GM21825 (cell line): ENCODE measurements at regions not wholly inside any gene's neighbourhood (a gene's known extent, or its start where the extent isn't known, plus 50 kb on each side); places are given as distances from the start of the nearest gene placed in this dataset.

Experiments used
- ATAC-seq: cut with Tn5 transposase; IDR thresholded peaks from one replicate; pipeline ENCODE4 v1.9.1; 2021; ENCODE audit warnings: mild to moderate bottlenecking, moderate library complexity; ENCODE audit not compliant: unreplicated experiment

DNA sequence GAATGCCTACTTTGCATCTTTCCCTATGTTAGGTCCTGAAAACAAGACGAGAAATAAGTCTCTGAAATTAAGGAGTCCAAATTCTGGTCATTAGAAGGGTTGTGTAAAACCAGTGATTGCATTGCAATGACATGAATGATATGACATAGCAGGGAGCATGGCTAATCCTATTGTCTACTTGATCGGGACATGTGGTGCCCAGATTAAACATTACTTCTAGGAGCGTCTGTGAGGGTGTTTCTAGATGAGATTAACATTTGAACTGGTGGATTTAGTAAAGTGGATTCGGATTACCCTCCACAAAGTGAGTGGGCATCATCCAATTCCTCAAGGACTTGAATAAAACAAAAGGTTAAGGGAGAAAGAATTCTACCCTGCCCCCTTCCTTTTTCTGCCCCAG is 434.9 kb upstream of the KLF6 start:
- no peak for ATAC-seq

DNA sequence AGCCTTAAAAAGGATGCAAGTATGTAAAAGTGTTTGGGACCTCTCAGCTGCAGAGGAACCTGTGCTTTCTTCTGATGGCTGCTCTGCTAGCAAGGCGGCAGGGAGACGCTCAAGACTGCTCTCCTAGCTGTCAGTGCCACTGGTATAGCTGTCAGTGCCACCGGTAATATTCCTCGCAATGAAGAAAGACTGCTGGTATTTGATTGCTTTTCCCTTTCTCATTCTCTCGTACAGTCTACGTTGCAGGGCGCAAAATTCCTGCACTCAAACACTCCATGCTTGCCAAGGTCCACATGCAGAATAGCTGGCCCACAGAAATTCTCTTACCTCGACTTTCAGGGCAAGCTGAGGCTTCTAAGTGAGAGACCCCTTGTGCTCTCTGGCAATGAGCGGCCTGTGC is 432.6 kb upstream of the KLF6 start:
- no peak for ATAC-seq

DNA sequence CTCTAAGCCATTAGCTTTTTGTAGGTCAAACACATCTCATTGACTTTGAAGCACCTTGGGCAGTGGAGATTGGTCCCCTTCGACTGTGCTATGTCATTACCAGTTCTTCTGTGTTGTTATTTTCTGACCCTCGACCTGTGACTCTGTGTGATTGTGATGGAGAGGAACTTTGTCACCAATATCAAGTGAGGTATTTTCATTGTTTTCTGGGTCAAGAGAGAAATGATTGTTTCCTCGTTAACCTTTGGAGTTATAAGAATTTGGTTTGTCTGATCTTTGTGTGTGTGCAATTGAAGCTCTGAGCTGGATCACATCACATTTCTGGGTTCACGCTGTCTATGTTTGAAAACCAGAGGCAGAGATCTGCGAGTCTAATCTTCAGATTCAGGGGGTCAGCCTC is 432.2 kb upstream of the KLF6 start:
- no peak for ATAC-seq

DNA sequence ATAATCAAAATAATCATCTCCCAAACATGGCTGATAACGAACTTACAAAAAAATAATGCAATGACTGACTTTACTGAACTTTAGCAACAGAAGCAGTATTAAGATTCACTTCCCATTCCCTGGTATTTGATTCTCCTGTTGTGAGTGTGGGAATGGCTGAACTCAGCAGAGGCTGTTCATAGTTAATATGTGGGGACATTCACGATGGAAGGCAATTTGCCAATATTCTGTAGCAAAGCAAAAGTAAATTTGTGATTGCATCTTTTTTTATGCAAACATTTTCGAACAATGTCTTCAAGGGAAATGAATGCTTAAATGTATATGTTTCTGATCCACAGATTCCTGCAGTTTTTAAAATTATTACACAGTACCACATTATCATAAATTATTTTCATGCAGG is 431.7 kb upstream of the KLF6 start:
- no peak for ATAC-seq

DNA sequence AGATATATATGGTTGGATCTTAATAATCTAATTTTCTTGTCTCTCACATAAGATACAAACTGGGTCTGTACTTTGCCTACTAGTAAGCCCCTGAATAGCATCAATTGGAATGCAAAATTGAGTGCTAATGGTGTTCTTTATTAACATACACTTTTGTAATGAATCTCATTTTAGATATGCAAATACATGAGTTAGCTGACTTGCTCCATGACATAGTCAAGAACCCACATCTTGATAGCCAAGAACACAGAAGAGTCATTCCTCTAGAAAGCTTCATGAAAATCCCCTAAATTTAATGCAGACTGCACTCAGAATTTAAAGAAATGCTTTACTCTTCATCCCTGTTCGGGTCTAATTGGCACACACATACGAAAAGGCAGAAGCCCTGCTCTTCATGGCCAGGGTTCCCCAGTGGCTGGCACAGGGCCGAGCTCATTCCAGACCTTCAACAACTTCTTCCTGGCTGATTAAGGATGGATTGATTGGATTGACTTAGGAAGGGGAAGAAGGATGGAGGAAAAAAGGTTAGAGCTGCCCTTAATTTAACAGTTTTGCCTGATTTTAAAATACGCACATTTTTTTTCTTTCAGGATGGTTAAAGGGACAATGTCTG is 431.1 kb upstream of the KLF6 start:
- no peak for ATAC-seq

DNA sequence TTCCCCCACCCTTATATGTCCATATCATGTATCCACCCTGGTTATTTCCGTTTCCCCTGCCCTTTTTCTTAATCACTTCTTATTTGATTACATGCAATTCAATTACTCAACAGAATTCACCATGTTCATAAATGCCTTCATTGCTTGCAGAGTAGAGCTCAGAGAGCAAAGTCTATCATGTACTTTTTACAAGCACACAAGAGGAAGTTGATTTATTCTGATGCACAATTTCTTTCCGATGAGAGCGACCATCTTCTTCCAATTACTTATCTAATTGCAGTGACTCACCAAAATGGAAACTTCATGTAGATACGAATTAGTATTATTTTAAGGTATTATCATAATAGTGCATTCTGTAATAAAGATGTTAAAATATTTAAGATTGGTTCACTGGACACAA is 430.5 kb upstream of the KLF6 start:
- ATAC-seq: no peak

DNA sequence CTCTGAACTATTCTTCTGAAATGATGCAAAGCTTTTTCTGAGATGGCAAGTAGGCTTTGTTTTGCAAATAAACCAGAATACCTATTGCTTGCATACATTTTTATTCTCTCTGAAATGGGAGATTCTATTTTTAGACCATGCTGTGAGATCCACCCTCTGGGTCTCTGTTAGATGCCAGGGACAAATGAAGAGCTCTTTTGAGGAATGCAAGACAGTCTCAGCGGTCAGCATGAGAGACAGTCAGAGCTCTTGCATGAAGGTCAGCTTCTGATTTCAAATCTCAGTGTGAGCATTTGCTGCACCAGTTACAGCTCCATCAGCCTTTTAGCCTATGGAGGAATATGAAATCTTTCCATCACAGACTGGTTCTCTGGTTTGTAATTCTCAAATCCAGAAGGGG is 429.9 kb upstream of the KLF6 start:
- no peak for ATAC-seq

DNA sequence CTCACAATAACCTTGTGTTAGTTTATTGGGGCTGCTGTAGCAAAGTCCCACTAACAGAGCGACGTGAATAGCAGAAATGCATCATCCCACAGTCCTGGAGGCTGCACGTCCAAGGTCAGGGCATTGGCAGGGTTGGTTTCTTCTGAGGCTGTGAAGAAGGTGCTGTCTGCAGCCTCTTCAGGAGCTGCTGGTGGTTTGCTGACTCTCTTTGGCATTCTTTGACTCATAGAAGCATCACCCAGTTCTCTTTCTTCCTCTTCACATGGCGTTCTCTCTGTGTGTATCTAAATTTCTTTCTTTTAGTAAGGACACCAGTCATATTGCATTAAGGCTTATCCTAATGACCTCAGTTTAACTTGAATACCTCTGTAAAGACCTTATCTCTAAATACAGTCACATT is 428.4 kb upstream of the KLF6 start:
- no peak for ATAC-seq

DNA sequence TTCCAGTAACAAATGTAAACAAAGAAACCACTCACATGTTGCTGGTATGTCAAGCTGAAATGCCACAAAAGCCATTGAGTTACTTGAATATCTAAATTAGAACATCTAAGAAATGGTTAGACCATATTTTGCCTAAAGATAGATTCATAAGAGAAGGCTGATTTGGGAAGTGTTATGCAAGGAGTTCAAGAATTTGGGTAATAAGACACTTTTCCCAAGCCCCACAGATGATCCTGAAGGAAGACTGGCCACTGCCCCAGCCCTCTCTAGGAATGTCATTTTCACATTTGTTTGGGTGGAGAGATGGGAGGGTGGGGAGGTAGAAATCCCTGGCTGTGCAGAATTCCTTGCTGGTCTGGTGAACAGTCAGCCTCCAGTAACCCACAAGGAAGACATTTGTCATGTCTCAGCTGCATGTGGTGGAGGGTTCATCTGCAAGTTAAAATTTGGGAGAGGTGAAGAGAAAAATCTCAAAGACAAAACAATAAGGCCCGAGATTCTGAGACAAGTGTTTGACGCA is 427.2 kb upstream of the KLF6 start:
- ATAC-seq: no peak

DNA sequence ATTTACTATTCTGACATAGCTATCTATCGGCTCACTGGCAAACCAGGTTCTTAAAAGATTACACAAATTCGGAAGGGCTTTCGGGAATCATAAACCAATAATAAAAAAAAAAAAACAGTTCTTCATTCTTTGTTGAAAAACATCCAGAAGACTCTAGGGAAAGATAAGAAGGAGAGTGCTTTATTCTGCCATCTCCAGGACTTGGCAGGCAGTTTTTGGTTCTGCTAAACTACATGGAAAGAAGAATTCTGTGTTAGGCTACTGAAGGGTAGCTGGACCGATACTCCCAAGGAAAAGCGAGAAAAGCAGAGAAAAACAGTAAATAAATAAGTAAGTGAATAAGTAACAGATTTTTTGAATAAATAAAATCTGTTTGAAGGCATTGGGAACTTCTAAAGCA is 423.5 kb upstream of the KLF6 start:
- no peak for ATAC-seq

DNA sequence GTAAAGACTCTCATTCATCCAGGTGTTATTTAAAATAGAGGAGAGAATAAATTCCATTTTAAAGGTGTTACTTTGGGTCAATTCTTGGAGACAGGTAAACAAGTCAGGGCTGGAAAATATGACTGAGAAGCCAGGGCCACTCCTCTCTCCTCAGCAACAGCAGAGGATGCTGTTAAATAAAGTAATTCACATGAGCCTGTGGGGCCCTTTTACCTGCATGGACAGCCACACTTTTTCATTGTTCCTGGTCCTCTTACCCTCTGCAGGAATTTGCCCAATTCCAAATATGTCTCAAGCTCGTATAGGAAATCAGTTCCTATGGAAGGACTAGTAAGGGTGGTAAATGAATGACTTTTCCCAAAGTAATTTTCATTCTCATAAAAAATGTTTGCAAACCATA is 420.1 kb upstream of the KLF6 start:
- no peak for ATAC-seq

DNA sequence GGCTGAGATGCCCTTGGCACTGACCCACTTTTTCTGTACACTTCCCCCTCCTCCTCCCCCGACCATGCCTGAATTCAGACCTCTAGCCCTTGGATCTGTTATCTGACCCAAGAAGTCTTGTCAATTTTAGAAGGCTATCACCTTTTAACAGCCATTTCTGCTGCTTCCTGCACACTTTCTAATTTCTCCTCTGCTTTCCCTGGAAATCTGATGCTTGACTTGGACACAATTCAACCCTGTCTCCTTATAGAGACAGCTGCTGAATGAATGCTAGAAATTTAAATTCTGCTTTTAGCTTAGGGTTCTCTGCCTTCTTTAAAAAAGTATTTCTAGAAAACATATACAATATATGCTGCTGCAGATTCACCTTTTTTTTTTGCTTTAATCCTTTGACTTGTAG is 417.9 kb upstream of the KLF6 start:
- ATAC-seq: no peak

DNA sequence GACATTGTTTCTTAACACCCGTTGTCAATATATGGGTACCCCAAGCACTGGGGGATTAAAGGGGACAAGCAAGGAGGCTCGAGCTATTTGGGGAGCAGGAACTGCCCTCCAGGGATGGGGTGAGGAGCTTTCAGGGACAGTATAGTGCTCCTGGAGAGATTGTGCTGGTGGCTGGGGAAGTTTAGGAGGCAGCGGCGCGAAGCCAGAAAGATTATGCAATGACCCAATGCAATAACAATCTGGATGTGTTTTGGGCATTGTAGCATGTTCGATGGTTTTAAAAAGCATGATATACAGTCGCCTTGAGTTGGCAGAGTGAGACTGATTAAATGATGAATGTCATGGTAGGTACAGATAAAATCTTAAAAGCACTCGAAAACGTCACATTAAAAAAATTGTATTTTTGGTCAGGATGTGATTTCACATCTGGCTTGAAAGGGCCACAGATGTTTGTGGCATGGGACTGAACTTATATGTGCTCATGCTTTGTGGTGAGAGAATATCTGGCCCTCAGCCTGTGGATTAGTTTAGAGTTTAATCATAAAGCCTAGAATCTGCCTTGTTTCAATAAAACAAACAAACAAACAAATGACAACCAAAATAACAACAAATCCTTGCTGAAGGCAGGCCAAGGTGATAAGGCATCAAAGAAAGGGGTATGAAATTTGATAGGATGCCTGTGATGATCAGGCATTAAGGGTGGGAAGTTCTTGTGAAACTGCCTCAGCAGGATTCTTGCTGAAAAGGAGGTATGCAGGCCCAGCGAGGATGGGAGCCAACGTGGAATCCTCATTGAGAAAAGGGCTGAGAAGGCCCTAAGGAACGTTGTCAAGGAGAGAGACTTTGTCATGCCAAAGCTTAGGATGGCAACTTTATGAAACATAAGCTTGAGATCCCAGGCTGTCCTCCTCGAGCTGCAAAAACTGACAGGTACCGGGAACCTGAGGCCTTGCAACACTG is 417.1 kb upstream of the KLF6 start:
- no peak for ATAC-seq

DNA sequence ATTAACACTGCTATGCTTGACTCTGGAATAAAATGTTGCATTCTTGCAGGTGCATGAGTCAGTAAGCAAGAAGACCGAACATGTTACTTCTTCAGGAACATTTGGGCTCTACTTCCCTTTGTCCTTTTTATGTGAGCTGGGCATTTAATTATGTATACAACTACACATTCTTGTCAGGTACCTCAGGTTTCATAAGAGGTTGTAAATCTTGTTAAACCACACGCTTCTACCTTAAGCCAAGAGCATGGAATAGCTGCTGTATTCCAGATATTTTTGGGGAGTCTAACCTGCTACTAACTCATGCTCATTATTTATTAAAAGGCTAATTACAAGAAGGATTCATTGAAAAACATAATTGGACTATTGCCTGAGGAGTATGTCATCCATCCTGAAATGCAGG is 414.2 kb upstream of the KLF6 start:
- no peak for ATAC-seq

DNA sequence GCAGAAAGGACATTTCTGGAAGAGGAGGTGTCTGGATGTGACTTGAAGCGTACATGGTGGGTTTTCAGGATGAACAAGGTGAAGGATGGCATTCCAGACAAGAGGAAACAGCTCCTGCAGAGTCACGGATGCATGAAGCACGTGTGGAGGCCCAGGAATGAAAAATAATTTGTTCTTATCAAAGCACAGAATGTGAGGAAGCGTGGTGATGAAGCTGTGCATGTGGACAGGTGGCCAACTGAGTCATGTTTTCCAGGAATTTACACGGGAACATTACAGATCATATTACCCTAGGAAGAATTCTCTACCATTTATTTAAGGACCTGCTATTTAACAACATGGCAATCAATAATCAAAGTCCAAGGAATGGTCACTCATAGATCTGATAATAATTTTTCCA is 413.2 kb upstream of the KLF6 start:
- no peak for ATAC-seq

DNA sequence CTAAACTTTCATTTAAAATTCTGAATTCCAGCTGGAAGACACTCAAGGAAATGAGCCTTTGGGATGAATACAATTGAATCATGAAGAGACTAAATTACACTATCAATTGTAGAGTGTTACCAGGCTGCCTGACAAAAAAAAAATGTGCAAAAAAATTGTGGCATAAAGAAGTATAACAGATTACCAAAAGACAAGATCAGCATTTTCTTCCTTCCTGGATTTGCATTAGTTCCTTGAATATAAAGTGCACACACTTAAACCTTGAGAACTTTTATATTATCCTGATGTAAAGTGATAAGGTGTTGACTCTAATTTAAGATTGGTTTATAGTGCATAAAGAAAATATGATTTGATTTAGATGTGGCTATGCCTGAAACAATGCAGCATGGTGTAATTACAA is 412.7 kb upstream of the KLF6 start:
- no peak for ATAC-seq

DNA sequence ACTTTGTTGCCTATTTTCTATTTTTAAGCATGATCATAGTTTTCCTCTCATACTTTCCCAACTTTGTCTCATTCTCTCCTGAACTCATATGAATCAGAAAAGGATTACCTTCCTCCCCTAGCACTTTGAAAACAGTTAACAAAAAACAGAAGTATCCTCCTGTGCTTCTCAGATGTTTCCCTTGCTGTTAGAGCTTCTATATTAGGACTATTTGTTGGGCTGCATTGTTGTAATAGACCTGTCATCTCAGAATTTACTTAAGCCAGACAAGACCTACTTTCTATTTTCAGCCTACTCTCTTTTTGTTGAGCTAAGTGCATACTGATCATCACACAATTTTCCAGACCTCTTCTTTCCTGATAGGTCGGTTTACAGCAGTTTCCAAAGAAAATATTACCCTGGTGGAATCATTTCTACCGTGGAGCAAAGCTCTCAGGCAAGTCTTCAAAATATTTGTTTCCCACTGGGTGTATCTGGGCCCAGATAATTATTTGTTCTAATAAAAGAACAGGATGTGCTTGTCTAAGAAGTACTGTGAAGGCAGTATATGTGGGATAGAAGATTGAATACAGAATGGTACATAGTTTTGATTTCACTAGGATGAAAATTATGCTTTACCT is 411.9 kb upstream of the KLF6 start:
- no peak for ATAC-seq

DNA sequence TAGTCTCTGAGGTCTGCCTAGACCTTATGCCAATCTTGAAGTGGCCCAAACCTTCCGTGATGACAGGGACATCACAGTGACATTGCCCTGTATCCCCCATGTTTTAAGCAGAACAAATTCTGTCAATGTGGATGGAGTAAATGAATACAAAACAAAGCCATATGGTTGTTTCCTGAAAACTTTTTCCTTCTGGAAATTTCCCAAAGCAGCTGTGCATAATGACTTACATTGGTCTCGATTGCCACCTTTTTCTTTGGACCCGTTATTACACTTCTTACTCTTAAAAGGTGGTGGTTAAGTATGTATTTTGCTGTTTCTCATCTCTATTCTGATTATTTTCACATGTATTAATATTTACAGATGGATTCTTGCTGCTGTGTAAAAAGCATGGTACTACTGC is 411.2 kb upstream of the KLF6 start:
- ATAC-seq: no peak

DNA sequence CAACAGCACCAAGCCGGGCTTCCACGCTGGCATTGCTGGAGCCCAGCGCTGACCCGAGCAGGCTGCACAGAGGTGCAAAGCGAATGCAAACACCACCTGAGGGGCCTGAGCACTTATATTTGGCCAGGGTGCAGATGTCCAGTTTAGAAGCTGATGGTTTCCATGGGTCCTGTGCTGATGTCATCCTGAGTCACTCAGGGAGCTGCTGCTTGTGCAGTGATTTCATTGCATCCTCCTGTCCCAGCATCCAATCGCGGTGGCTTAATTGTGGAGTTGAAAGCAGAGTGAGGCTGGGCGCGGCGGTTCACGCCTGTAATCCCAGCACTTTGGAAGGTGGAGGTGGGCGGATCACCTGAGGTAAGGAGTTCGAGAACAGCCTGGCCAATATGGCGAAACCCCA is 410.2 kb upstream of the KLF6 start:
- no peak for ATAC-seq

DNA sequence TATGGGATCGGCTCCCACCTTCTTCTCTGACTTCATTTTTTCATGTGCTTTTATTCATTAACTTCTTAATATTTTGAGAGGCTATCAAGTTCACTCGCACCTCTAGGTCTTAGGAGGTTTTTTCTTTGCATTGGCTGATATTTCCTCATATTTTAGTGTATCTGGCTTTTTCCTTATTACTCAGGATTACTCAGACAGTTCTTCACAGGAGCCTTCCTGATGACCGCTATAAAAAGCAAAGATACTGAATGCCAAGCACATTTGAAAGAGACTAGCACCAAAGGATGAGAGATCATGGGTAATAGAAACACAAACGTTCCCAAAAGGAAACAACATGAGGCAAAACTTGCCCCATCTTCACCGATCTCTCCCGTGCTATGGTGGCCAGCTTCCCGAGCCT is 409.2 kb upstream of the KLF6 start:
- ATAC-seq: no peak

DNA sequence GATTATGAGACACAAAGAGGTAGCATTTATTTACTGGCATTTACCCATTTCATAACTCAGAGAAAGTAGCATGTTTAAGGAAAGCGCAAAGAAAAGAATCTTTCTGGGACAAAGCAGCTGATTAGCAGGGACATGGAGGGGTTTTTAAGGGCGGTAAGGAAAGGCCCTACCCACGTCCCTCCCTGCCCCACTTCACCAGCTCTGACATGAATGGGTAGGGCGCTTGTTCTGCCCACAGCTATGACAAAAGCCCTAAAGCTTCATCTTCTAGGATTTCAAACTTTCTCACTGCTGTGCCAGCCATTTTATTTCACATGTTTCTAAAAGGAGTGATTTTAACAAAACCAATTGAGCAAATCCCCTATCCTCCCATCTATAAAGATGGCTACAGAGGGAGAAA is 406.9 kb upstream of the KLF6 start:
- ATAC-seq: no peak

DNA sequence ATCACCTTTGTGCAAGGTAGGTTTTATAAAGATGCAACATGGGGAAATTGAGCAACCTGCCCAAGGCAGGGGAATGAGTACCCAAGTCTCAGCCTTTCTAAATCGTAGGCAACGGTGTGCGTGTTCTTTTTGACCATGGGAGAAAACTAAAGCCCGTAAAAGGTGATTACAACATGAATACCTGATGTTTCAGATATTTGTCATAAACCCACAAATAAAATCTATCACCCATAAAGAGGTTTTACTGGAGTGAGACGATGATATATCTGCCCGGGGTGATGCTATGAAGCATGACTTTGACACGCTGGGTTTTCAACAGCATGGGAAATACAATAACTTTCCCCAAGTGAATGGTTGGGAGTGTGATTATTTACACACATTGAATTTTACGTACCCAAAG is 406.3 kb upstream of the KLF6 start:
- no peak for ATAC-seq
